GM18858 (cell line): ENCODE measurements at regions not wholly inside any gene's neighbourhood (a gene's known extent, or its start where the extent isn't known, plus 50 kb on each side); places are given as distances from the start of the nearest gene placed in this dataset.

ENCODE experiments used
- ATAC-seq: cut with Tn5 transposase; IDR thresholded peaks from one replicate; pipeline ENCODE4 v1.9.1; 2021; ENCODE audit not compliant: unreplicated experiment

DNA sequence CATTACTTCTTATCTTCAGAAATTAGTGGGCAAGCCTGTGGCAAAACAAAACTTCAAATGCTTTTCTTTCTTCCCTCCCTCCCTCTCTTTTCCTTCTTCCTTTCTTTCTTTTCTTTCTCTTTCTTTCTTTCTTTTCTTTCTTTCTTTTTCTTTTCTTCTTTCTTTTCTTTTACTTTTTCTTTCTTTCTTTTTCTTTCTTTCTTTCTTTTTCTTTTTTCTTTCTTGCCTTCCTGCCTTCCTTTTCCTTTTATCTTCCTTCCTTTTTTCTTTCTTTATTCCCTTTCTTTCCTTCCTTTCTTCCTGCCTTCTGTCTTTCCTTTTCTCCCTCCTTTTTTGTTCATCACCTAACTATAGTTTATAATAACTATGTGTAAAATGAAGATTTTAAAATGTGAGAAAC is 295.1 kb downstream of the SMOC2 start:
- ATAC-seq = no peak

DNA sequence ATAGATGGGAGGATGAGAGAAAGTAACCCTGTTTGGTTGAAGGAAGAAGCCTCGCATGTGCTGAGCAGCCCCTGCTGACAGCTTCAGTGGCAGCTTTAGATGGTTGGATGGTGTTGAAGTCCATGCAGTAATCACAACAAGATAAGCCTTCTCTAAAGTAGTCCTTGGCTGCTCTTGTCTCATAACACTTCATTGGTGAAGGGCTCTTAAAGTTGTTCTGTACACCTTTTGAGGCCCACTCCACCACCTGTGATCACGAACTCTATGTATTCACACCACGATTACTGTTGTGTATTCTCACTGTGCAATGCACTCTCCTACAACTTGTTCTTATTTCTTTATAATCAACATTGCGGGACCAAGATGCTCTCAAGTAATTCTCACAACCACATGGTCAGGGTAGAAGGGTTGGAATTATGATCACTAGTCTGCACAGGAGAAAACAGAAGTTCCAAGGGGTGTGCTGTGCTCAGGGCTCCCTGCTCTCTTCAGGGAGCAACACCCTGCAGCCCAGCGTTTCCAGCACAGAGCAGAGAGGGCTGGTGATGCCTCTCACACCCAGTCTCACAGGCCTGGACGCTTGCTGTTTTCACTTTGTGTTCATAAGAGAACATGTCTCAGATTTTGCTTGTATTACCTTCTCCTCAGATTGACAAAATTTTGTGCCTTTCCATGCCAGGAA is 294.4 kb downstream of the SMOC2 start:
- ATAC-seq = no peak

DNA sequence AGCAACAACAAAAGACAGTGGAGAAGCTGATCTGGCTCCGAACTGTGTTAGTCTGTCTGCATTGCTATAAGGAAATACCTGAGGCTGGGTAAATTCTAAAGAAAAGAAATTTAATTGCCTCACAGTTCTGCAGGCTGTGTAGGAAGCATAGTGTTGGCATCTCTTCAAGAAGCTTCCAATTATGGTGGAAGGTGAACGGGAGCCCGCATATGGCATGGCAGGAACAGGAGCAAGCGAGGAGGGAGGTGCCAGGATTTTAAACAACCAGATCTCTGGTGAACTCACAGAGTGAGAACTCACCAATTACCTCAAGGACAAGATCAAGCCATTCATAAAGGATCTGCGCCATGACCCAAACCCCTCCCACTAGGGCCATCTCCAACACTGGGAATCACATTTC is 293.5 kb downstream of the SMOC2 start:
- no peak for ATAC-seq

DNA sequence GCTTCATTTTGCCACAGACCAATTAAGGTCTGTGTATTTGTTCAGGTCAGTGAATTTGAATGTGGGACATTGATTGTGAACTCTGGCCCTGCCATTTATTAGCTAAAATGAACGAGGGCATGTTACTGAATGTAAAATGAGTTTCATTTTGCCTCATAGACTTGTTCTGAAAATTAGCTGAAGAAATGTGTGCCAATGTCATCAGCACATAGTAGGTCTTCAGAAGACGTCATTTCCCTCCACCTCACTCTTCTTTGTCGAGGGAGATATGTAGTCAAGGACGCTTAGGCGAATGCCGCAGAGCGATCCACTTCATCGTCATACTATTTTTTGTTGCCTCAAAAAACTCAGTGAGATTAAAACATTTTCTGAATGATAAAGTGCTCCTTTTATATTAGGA is 291.7 kb downstream of the SMOC2 start:
- no peak for ATAC-seq

DNA sequence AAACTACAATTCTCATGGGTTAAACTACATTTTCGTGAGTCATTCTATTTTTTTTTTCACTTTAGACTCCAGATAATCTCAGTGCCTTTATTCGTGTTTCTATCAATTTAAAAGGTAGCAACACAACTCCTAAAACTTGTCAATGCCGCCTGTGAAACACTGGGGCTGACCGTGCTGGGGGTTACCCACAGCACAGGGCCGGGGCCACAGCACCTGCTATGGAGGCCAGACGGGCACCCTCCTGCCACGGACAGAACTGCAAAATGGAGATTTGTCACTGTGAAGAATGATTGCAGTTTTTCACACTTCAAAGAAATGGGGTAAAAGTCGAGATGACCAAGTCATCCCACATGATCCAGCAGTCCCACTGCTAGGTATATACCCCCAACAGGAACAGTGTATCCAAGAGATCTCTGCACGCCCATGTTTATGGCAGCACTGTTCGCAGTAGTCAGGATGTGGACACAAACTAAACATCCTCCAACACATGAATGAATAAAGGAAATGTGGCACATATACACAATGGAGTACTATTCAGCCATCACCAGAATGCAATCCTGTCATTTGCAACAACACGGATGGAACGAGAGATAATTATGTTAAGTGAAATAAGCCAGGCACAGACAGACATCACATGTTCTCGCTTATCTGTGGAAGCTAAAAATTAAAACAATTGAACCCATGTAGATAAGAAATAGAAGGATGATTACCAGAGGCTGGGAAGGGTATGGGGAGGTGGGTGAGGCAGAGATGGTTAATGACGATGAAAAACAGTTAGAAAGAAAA is 290.1 kb downstream of the SMOC2 start:
- ATAC-seq = no peak

DNA sequence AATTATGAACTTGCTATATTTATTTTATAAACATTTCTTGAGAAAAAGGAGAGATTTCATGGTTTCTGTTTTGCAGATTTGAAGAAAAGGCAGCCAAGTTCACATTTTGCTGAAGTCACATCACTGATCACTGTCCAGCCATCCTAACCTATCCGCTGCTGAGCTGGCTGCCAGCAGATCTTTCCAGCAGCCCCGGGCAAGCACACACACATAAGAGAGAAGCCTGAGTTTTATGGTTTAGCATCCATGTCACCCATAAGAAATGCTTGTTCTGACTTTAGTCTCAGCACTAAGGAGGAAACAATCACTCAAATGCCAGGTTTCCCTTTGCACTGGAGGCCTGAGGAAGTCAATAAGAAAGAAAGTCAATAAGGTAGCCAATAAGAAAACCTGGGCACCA is 287.1 kb downstream of the SMOC2 start:
- ATAC-seq = no peak

DNA sequence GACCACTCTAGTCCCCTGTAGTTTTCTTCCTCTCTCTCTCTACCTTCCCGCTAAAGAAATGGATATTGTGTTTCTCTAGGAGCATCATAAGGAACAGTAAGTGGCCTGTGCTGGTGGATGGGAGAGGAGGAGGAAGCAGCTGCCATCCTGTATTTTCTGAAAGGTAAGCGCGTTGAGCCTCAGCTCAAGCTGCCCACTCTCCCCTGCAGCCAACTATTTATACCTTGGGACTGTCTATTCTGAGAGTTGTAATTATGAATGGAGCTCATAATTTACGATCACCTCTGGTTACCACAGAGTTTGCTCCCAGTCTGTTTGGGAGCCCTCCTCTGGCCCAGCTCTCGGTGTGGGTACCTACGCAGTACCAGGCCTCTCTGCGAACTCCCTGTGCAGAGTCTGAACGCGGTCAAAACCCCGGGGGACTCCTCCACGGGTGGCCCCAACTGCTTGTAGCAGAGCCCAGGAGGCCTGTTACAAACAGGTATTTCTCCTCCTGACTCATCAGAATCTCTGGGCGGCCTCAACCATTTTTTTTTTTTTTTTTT is 285.4 kb downstream of the SMOC2 start:
- ATAC-seq = no peak

DNA sequence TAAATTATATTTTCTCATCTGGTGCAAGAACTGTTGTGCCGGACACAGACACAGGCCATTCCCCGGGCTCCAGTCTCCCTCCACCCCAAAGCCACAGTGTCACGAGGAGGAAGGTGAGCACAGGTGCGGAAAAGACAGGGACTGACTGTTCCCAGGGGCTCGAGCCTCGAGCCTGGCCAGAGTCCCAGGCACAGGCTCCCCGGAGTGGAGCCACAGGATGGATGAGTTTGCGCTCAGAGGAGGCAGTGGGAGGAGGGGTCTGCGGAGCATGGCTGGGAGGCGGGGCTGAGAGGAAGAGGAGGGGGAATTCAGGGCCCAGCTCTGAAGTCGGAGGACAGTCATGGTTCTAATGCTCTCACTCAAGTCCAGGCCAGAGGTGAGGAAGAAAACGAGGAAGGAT is 284.8 kb downstream of the SMOC2 start:
- ATAC-seq = no peak

DNA sequence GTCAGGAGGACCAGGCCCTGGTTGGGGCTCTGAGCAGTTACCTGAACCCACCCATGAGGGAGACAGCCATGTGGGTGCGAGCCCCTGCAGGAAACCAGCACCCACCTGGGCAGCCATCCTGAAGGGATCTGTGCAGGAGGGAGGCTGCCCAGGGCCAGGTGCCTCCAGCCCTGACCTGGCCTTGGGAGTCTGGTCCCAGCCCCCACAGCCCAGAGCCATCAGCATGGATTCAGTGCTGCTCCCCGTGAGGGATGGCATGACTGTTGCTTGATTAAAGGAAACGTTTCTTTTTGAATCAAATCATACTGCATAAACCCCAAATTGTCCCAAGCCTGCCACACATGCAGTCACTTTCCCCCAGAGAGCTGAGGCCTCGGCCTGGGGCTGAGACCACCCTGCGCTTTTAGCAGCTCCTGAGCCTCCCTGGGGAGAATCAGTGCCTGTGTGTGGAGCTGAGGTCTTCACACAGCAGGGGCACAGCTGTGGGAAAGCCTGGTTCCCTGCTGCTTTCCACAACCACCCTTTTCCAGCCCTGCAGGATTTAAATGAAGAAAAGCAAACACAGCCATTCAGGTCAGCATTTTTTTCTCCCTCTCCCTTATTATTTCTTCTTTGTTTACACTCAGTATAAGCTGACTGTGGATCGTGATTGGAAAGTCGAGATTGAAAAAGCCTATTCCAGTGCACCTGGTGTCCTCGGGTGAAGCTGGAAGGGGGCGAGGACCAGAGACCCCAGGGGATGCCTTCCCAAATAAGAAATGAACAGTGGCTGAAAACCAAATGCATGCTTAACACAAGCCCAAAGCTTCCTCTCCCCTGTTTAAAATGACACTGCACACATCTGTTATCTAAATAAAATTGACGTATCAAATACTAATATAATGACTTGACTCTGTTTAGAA is 283.9 kb downstream of the SMOC2 start:
- no peak for ATAC-seq

DNA sequence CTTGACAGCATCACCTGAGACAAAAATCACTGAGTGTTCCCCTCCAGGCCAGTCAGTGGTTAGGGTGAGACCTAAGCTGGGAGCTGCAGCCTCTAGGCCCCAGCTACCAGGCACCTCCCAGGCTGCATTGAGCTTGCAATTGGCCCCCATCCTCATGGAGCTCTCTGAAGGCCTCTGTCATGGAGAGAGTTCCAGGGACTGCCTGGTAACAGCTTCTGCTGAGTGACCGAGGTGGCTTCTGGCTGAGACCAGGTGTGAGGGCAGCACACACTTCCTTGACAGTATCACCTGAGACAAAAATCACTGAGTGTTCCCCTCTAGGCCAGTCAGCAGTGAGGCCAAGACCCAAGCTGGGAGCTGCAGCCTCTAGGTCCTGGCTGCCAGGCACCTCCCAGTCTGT is 283.0 kb downstream of the SMOC2 start:
- no peak for ATAC-seq

DNA sequence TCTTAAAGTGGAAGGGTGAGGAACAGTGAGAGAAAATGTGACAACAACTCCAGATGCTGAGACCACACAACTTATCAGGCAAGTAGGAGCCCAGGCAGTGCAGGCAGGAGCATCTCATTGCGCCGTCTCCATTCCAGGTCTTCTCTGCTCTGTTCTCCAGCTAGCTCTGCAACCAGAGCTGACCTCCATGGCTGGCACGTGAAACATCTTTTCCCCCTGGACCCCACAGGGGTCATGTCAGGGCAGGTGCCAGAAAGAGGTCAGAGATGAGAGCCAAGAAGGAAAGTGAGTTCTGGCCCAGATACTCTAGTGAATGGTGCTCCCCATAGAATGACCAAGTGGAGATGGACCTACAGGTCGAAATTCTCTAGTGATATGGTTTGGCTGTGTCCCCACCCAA is 281.4 kb downstream of the SMOC2 start:
- no peak for ATAC-seq

DNA sequence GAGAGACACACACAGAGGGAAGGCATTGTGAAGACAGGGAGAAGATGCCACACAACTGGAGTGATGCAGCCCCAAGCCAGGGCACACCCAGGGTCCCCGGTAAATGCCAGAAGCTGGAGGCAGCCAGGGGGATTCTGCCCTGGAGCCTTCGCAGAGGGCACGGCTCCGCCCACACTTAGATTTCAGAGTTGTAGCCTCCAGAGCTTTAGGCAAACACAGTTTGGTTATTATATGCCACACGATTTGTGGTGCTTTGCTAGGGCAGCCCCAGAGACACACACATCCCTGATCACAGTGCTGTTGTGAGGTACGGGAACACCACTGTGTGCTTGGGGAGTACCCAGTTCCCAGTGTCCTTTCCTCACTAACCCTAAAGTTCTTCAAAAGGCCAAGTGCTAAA is 280.6 kb downstream of the SMOC2 start:
- ATAC-seq = no peak

DNA sequence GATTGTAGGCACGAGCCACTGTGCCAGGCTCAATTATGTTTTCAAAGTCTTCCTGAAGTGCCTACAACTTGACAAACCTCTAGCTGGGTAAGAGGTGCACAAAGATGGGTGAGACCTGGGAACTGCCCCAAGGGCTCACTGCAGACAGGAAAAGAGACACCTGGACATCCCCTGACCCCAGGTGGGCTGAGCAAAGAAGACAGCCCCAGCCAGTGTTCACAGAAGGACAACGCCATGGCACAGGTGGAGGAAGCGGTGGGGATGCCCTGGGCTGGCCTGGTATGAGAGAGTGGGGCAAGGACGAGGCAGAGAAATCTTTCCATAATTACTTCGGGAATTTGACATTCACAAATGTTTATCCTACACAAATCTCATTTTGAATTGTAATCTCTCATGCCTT is 278.9 kb downstream of the SMOC2 start:
- ATAC-seq = no peak

DNA sequence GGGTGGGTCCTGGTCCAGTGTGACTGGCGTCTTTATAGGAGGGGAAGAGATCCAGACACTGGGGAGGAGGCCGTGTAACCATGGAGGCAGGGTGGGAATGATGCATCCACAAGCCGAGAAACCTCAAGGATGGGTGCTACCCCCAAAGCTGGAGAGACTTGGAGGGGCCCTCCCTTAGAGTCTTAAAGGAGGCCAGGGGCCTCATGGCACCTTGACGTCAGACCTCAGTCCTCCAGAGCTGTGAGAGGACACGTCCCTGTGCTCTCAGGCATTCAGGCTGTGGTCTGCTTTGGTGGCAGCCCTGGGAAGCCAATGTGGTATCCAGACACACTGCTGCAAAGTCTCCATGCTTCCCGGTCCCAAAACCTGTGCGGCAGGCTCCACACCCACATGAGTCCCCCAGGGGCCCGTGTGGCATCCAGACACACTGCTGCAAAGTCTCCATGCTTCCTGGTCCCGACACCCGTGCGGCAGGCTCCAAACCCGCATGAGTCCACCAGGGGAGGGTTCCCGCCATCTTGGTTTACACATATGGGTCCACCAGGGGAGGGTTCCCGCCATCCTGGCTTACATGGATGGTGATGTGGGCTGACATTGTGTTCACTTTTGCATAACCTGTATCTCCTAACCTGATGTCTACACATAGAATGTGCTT is 278.0 kb downstream of the SMOC2 start:
- no peak for ATAC-seq
